GM12875 (cell line): ENCODE measurements at regions not wholly inside any gene's neighbourhood (a gene's known extent, or its start where the extent isn't known, plus 50 kb on each side); places are given as distances from the start of the nearest gene placed in this dataset.

Experiments used
- H3K4me3 ChIP-seq: one replicate; pipeline ENCODE4 v1.5.1; 2011; ENCODE audit warnings: low read depth, low read length, control low read depth
- TF ChIP-seq, protein P1 (sequence below): IDR thresholded peaks from 2 replicates; pipeline ENCODE4 v1.5.1; 2011; ENCODE audit warnings: low read depth, mild to moderate bottlenecking, control low read depth, inconsistent platforms, low read length, moderate library complexity, borderline replicate concordance; ENCODE audit not compliant: insufficient read depth

DNA sequence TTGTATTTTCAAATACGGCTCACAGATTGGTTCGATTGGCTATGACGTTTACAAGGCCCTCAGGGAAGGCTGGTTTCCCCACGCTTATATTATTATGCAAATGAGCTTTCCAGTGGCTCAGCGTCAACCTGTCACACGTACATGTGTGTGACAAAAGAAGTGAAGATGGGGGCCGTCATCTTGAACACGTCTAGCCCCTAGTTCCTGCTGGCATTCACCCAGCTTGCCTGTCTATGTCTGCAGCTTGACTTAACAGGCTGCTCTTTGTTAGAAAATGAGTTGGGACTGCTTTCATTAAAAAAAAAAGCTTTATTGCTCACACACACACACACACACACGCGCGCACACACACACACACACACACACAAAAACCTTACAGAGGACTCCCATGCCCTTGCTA is 283.6 kb upstream of the CTSO start:
- TF ChIP-seq, protein P1, sequence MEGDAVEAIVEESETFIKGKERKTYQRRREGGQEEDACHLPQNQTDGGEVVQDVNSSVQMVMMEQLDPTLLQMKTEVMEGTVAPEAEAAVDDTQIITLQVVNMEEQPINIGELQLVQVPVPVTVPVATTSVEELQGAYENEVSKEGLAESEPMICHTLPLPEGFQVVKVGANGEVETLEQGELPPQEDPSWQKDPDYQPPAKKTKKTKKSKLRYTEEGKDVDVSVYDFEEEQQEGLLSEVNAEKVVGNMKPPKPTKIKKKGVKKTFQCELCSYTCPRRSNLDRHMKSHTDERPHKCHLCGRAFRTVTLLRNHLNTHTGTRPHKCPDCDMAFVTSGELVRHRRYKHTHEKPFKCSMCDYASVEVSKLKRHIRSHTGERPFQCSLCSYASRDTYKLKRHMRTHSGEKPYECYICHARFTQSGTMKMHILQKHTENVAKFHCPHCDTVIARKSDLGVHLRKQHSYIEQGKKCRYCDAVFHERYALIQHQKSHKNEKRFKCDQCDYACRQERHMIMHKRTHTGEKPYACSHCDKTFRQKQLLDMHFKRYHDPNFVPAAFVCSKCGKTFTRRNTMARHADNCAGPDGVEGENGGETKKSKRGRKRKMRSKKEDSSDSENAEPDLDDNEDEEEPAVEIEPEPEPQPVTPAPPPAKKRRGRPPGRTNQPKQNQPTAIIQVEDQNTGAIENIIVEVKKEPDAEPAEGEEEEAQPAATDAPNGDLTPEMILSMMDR = no peak

DNA sequence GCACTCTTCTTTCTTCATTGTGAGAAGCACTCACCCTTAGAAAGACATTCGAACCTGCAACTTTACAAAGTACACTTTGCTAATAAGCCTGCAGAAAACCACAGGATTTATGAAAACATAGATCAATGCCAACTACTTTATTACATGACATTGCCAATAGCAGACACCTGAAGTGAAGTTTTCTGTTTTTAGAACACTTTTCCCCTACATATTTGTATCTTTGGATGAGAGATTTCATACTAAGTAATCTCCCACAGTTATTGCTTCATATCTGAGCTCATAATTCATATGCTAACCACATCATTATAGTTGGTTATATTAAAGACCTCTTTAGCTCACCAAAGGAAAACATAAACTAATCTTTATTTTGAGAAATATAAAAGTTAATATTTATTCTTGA is 276.5 kb upstream of the CTSO start:
- TF ChIP-seq, protein P1 = no peak
- no peak overlapping the region for H3K4me3 ChIP-seq

More for the DNA sequence above, 283.6 kb upstream of the CTSO start:
- no peak overlapping the region for H3K4me3 ChIP-seq

DNA sequence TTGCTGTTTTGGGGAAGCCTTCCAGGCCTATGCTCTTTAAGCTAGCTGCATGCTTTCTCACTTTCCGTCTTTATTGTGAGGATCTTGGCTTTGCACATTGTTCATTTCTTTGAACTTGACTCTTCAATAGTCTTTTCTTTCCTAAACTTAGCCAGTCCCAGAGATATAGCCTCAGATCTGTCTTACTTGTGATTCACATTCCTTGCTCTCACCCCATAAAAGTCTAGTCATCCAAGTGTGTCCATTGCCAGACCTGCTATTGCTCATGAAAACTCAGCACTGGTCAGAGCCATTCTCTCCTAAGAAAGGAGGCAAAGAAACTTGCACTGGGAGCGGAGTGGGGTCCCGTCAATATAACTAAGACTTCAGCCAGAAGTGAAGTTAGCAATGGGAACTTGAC is 275.0 kb upstream of the CTSO start:
- TF ChIP-seq, protein P1 = no peak
- H3K4me3 ChIP-seq = no peak overlapping the region

DNA sequence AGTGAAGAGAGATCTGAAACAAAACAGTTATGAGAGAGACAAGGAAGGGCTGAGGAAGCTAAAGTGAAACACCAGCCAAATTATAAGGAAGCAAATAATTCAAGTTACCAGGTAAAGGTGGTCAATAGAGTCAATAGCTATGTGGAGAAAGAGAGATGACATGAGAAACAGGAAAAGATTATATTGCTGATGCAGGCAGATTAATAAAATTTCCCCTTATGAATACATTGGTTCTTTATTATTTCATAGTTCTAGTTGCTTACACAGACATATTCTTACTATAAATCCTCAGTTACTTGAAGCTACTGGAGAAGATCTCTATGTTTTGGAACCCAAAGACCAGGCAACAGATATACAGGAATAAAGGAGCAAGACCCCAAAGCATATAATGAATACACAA is 273.7 kb upstream of the CTSO start:
- TF ChIP-seq, protein P1 = no peak
- H3K4me3 ChIP-seq = no peak overlapping the region

DNA sequence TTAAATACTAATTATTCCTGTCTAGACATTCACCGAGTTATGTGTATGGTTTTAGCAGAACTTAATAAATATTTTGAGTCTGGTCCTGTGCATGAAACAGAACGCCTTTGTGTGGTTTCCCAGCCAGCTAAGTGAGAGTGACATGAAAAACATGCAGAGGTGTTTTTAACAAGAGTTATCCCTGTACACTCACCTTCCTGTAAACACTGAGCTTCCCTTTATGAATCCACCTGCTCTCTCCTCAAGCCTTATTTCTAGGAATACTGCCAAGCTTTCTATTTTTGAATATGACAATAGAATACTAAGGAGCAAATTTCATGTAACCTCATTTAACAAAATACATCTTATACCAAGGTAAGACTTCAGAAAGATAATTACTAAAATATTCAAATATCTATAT is 270.3 kb upstream of the CTSO start:
- TF ChIP-seq, protein P1 = no peak
- no peak overlapping the region for H3K4me3 ChIP-seq

DNA sequence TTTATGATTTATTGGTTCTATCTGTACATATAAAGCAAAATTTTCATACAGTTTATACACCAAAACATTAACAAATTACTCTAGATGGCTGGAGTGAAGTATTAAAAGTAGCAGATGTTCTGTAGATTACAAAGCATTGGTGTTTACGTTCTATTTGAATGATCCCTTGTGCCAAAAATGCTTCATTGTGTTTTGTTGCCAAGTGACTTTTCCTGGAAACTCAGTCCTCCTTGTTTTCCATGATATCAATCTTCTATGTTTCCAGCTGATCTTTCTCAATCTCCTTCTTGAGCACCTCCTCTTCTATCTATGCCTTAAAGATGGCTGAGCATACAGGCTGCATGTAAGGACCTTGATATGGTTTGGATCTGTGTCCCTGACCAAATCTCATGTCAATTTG is 263.6 kb upstream of the CTSO start:
- TF ChIP-seq, protein P1 = no peak
- H3K4me3 ChIP-seq = no peak overlapping the region

DNA sequence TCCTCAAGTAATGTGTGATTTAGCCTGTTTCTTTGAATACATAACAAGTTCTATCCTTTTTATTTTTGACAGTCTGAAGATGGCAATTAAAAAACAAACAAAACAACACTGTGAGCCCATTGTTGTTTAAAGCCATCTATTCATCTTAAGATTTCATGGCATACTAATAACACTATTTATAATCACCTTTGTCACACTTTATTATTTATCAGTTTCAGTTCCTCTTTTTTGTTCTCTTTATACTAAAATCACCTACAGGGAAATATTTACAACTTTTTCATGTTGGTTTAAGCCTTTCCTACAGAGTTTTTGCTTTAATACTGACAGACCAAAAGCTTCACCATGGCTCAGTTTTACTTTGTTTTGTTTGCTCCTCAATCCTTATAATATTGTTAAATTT is 247.4 kb upstream of the CTSO start:
- TF ChIP-seq, protein P1 = no peak
- no peak overlapping the region for H3K4me3 ChIP-seq
